Esophagus muscularis mucosa (tissue), 4 donors: ENCODE measurements at regions not wholly inside any gene's neighbourhood (a gene's known extent, or its start where the extent isn't known, plus 50 kb on each side); places are given as distances from the start of the nearest gene placed in this dataset.

Experiments used
- CTCF ChIP-seq, 3 experiments: fragments of 200-600 bp in 2 of 3; fragments of 450-650 bp in 1 of 3; sonication (generic) in 2 of 3; IDR thresholded peaks; one replicate each; pipeline ENCODE4 v1.5.1; 2017 to 2019; ENCODE audit warnings: antibody characterized with exemption in 3 of 3, mild to moderate bottlenecking in 2 of 3, moderate library complexity in 1 of 3
- EP300 ChIP-seq: sonication (generic); formaldehyde crosslinking; IDR thresholded peaks from one replicate; pipeline ENCODE4 v1.6.1; 2017; ENCODE audit warnings: antibody characterized with exemption
- POLR2A ChIP-seq: fragments of 450-650 bp; IDR thresholded peaks from one replicate; pipeline ENCODE4 v1.6.1; 2017; ENCODE audit warnings: antibody characterized with exemption, moderate library complexity, mild to moderate bottlenecking, low read depth

DNA sequence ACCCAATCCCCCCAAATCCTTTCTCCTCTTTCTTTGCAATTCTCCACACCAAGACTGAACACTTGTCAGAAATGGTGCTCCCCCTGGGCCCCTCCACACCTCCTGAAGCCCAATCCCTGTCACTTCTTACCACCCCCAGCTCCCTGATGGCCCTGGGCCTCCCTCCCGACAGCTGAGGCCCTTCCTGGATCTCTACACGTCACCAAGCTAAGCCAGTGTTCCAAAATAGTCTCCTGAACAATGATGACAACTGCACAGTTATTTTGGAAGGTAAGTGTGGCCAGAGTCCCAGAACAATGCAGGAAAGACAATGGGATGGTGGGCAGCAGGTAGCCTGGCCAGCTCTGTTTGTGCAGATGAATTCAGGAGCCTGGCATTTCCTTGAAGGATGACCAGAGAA lies 63.7 kb upstream of the PRSS3 start:
- TF ChIP-seq POLR2A: no peak
- TF ChIP-seq CTCF (IDR thresholded peaks at IDR 0.05): no peak
- TF ChIP-seq EP300: no peak
